NCI-H2107 treated with DMSO at 0.1 percent for 48 hours (cell line): ENCODE measurements at regions not wholly inside any gene's neighbourhood (a gene's known extent, or its start where the extent isn't known, plus 50 kb on each side); places are given as distances from the start of the nearest gene placed in this dataset.
"Not testable (repeated sequence)": the region's sequence is repeated elsewhere in the genome, so short reads cannot be mapped to it uniquely, and the experiment has no call there.

Source experiments
- DNase-seq: peaks from one replicate; lab custom pipeline; 2025; ENCODE audit not compliant: unreplicated experiment; lab: John Stamatoyannopoulos, UW

DNA sequence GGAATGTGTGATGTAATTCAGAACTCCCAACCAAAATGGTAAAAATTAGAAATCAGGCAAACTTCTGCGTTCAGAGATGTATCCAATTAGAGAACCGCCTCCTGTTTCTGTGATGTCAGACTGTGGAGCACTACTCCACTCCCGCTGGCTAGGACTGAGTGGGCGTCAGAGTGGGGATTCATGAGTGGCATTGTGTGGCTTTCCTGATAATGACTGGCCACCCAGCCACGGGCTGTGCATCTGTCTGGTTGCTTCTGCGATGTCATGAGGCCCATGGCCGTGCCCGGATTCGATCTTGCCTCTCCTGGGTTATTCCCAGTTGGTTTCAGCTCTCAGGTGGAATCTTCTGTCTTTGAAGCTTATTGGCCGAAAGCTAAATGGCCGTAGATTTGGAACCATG, 87.1 kb upstream of the KCNA1 start:
- DNase-seq, result no peak

GRCh38 chr12:4824380-4824779, 85.3 kb upstream of the KCNA1 start:
- no peak for DNase-seq

GRCh38 chr12:4825011-4825858, 84.5 kb upstream of the KCNA1 start:
- DNase-seq, result no peak

DNA sequence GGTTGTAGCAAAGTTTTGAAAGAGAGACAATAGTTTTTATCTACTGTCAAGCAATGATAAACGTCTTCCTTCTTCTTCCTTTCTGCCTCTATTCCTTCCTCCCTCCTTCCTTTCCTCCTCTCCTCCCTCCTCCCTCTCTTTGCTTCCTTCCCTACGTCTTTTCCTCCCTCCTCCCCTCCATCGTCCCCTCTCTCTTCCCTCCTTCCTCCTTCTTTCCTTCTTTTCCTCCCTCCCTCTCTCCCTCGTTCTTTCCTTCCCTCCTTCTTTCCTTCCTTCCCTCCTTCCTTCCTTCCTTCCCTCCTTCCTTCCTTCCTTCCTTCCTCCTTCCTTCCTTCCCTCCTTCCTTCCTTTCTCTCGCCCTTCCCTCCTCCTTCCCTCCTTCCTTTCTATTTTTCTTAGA, 82.8 kb upstream of the KCNA1 start:
- no peak for DNase-seq

- DNase-seq, result no peak
Observed at GRCh38 chr12:4828176-4828575, 81.5 kb upstream of the KCNA1 start.

GRCh38 chr12:4829161-4829792, 80.4 kb upstream of the KCNA1 start:
- no peak for DNase-seq

- peak; percentile 60 for DNase-seq
Observed at GRCh38 chr12:4829793-4830162, 79.9 kb upstream of the KCNA1 start.

GRCh38 chr12:4830556-4831210, 79.0 kb upstream of the KCNA1 start:
- DNase-seq, result no peak

- DNase-seq, result no peak
Observed at GRCh38 chr12:4833053-4833452, 76.7 kb upstream of the KCNA1 start.

DNA sequence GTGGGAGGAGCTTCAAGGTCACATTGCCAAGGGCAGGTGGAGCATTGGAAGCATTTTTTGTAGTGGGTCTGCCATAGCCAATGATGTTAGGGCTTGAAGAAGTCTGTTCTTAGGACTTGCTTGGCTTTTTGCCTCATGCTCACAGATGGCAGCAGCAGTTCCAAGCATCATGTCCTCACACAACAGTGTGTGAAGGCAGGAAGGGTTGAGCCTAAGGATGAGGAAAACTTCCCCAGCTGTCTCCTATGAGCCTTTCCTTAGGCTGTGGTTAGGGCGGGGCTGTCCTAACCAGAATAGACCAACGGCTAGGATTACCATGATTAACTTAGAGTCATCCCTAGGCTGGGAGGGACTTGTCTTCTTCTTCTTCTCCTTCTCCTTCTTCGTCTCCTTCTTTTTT, 76.2 kb upstream of the KCNA1 start:
- no peak for DNase-seq

GRCh38 chr12:4842401-4842800, 67.3 kb upstream of the KCNA1 start:
- not testable (repeated sequence) for DNase-seq

GRCh38 chr12:4843907-4844306, 65.8 kb upstream of the KCNA1 start:
- no peak for DNase-seq

- no peak for DNase-seq
Observed at GRCh38 chr12:4847713-4848112, 62.0 kb upstream of the KCNA1 start.

GRCh38 chr12:4849115-4849541, 60.6 kb upstream of the KCNA1 start:
- DNase-seq, result peak; percentile 41

DNA sequence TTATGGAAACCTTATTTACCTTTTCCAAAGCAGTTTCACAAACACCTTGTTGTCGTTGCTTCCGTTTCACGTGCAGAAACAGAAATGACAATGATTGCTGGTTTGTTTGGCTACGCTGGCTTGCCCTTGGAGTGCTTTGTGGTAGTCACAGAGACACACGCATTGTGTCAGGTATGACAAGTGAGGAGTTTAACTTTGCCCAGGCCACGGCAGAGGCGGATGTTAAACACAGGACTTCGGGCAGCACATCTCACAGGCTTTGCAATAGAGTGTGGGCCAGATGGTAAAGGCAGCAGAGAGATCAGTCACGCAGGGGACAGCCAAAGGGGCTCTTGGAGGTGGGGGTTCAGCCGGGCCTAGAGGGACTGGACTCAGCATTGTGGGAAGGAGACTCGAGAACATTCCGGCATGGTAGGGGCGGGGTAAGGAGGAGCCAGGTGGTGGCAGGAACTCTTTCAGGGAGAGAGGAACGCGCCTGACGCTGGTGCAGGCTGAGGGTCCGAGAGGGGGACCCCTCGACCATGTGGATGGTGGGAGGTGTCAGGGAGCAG, 59.8 kb upstream of the KCNA1 start:
- DNase-seq, result peak; percentile 34

DNA sequence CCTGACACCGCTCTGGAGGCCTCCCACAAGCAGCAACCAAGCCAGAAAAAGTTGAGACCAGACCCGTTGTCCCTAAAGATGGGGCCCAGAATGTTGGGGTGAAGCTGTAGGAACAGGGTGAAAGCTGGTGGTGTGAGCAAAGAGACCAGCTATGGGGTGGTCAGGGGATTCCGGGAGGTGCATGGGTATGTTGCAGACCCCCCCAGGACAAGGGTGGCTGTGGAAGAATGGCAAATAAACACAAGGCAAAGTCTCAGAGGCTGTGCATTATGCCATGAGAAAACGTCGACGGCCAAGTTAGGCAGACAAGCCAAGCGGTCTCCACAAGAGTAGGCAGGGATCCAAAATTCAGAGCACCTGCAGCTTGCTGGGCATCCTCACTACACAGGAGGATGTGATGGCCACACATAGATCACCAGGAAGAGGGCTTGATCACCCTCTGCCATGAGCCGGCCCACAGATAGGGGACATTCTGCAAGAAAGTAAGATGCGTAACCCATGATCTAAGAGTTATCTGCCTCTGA, 58.8 kb upstream of the KCNA1 start:
- DNase-seq, result no peak

DNA sequence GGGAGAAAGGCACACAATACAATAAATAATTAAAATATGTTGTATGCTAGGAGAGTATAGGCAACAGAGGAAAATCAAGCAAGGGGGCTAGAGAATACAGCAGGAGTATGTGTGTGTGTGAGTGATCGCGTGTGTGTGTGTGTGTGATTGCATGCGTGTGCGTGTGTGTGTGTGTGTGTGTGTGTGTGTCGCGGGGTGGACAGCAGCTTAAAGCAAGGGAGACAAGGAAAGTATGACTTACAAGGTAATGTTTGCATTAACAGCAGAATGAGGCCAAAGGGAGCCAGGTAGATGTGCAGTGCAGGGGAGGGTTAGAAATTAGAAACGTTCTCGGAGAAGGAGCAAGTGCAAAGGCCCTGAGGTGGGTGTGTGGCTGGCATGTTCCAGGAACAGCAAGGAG, 57.4 kb upstream of the KCNA1 start:
- no peak for DNase-seq

DNA sequence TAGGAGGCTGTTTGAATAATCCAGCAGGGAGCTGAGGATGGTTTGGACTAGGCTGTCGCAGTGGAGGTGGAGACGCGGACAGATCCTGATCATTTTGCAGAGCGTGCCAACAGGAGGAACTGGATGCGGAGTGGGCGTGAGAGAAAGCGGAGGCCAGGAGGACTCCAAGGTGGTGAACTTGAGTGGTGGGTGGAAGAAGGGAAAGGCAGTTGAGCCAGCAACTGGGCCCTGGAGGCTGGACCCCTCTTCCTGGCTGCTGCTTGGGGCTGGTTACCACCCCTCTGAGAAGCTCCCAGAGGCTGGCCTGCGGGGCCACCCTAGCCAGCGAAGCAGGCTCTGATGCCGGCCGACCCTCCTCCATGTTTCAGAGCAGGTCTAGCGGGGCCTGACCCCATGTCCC, 56.8 kb upstream of the KCNA1 start:
- no peak for DNase-seq

DNA sequence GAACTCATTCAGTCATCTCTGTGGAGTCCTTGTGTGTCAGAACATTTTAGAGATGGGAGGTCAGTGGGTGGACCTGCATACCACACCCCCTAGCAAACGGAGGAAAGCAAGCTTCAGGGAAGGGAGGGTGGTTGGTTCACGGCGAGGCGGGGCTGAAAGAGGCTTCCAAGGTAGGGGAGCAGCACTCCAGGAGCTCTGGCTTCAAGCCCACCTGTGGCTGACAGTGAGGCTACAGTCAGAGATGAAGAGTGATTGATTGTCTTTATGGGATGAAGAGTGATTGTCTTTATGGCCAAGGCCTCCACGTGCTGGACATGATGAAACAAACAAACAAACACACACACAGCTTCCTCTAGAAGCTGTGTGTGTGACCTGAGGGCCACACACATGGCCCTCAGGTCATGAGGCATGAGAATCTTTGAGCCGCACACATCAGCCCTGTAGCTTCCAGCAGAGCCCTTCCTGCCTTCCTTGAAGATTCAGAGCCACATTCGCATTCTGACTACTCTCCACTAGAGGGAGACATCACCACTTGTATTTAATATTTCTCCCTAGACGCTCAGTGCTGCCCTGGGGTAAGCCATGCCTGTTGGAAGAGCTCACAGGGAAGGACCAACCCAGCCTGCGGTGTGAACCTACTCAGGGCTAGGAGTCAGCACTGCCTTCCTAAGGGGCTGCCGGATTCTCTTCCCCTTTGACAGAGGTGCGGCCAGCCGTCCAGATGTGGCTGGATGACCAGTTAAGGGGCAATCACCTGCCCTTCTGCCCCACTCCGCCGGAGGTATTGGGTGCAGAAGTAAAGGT, 54.4 kb upstream of the KCNA1 start:
- DNase-seq, result peak; percentile 93

DNA sequence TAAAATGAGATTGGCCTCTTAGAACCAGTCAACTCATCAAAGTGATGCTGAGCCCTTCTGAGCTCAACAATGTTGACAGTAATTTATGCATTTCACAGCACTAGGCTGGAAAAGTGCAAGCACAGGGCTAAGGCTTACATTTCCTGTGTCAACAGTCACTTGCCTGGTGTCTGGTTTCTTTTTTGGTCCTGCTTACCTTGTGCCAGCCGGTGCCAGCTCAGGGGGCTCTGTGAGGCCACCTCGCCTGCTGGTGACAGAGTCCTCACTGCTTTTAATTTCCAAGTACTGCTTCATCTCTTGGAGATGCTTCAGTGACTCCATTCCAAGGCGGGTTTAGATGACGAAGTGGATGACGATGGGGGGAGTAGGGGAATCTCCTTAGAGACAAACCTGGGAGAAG, 53.1 kb upstream of the KCNA1 start:
- peak; percentile 40 for DNase-seq
